SK-N-MC (cell line): ENCODE measurements at regions not wholly inside any gene's neighbourhood (a gene's known extent, or its start where the extent isn't known, plus 50 kb on each side); places are given as distances from the start of the nearest gene placed in this dataset.
A peak's percentile ranks its signal among the peaks of the same experiment; 100 is the strongest.

Experiments used
- DNase-seq: peaks from one replicate; pipeline ENCODE4 v3.0.0-alpha.2; 2011; ENCODE audit warnings: low read depth, low spot score
- H3K27ac ChIP-seq: fragments of 200-600 bp; sonication (generic); 2 replicates; pipeline ENCODE4 v1.5.1; 2016; ENCODE audit warnings: mixed run types
- H3K36me3 ChIP-seq: fragments of 200-600 bp; sonication (generic); 2 replicates; pipeline ENCODE4 v1.6.1; 2017; ENCODE audit warnings: antibody characterized with exemption, low read length, mixed read lengths; ENCODE audit not compliant: insufficient read depth
- H3K4me3 ChIP-seq: fragments of 200-600 bp; sonication (generic); 2 replicates; pipeline ENCODE4 v1.5.1; 2016
- H3K9ac ChIP-seq: fragments of 200-600 bp; sonication (generic); 2 replicates; pipeline ENCODE4 v1.8.0; 2017; ENCODE audit warnings: mixed run types, mixed read lengths; ENCODE audit not compliant: insufficient read length
- H3K9me3 ChIP-seq: fragments of 200-600 bp; sonication (generic); 2 replicates; pipeline ENCODE4 v1.6.1; 2017; ENCODE audit warnings: low read depth, mild to moderate bottlenecking, antibody characterized with exemption, low read length, moderate library complexity, mixed read lengths
- EZH2 ChIP-seq: fragments of 200-600 bp; sonication (generic); IDR thresholded peaks from one replicate; pipeline ENCODE4 v1.6.1; 2017; ENCODE audit warnings: antibody characterized with exemption
- FOXP2 ChIP-seq: optimal IDR thresholded peaks from 2 replicates; pipeline ENCODE3; 2011; ENCODE audit warnings: mild to moderate bottlenecking, moderate library complexity; ENCODE audit not compliant: insufficient read depth; ENCODE audit errors: extremely low read length, control extremely low read depth
- POLR2AphosphoS5 ChIP-seq: IDR thresholded peaks from 2 replicates; pipeline ENCODE4 v1.6.1; 2012; ENCODE audit warnings: mild to moderate bottlenecking, low read depth, low read length, borderline replicate concordance

- TF ChIP-seq POLR2AphosphoS5 = no peak
- no peak for TF ChIP-seq FOXP2
- no peak for TF ChIP-seq EZH2
- 0 out of 2 replicates have a peak, but pooled peaks cover 3% of the 10 kb centered on the region for H3K9me3 ChIP-seq
- DNase-seq = no peak
- H3K4me3 ChIP-seq = 0 out of 2 replicates have a peak overlapping the region, but pooled peaks have one; percentile 51
- no peak overlapping the region for H3K9ac ChIP-seq
- H3K27ac ChIP-seq = no peak overlapping the region
- H3K36me3 ChIP-seq = no peaks in the 10 kb centered on the region
These were observed 236.8 kb downstream of the EPHA4 start for GRCh38 chr2:221335219-221335752.

GRCh38 chr2:221336967-221337366, 235.1 kb downstream of the EPHA4 start:
- no peak overlapping the region for H3K4me3 ChIP-seq
- H3K27ac ChIP-seq = no peak overlapping the region
- TF ChIP-seq POLR2AphosphoS5 (no peak), FOXP2 (no peak), EZH2 (no peak)
- H3K36me3 ChIP-seq = no peaks in the 10 kb centered on the region
- 0 out of 2 replicates have a peak, but pooled peaks cover 3% of the 10 kb centered on the region for H3K9me3 ChIP-seq
- DNase-seq = no peak
- H3K9ac ChIP-seq = no peak overlapping the region

- TF ChIP-seq POLR2AphosphoS5 (no peak), FOXP2 (no peak), EZH2 (no peak)
- Histone ChIP-seq H3K36me3 (no peaks in the 10 kb centered on the region), H3K4me3 (no peak overlapping the region), H3K27ac (no peak overlapping the region), H3K9ac (no peak overlapping the region), H3K9me3 (no peaks in the 10 kb centered on the region)
- no peak for DNase-seq
These were observed 234.0 kb downstream of the EPHA4 start for GRCh38 chr2:221337957-221338685.

GRCh38 chr2:221342388-221342787, 229.7 kb downstream of the EPHA4 start:
- Histone ChIP-seq H3K9ac (no peak overlapping the region), H3K36me3 (no peaks in the 10 kb centered on the region), H3K27ac (no peak overlapping the region), H3K4me3 (no peak overlapping the region), H3K9me3 (no peaks in the 10 kb centered on the region)
- TF ChIP-seq EZH2 (no peak), FOXP2 (no peak), POLR2AphosphoS5 (no peak)
- no peak for DNase-seq

GRCh38 chr2:221343524-221343923, 228.6 kb downstream of the EPHA4 start:
- no peak for DNase-seq
- TF ChIP-seq FOXP2 (no peak), EZH2 (no peak), POLR2AphosphoS5 (no peak)
- Histone ChIP-seq H3K9ac (no peak overlapping the region), H3K9me3 (no peaks in the 10 kb centered on the region), H3K27ac (no peak overlapping the region), H3K4me3 (no peak overlapping the region), H3K36me3 (no peaks in the 10 kb centered on the region)

GRCh38 chr2:221345516-221345915, 226.6 kb downstream of the EPHA4 start:
- Histone ChIP-seq H3K27ac (no peak overlapping the region), H3K36me3 (no peaks in the 10 kb centered on the region), H3K9ac (no peak overlapping the region), H3K4me3 (no peak overlapping the region), H3K9me3 (no peaks in the 10 kb centered on the region)
- TF ChIP-seq EZH2 (no peak), FOXP2 (no peak), POLR2AphosphoS5 (no peak)
- no peak for DNase-seq

GRCh38 chr2:221346411-221346810, 225.7 kb downstream of the EPHA4 start:
- Histone ChIP-seq H3K4me3 (no peak overlapping the region), H3K27ac (no peak overlapping the region), H3K9me3 (no peaks in the 10 kb centered on the region), H3K36me3 (no peaks in the 10 kb centered on the region), H3K9ac (no peak overlapping the region)
- TF ChIP-seq FOXP2 (no peak), EZH2 (no peak), POLR2AphosphoS5 (no peak)
- no peak for DNase-seq

- TF ChIP-seq FOXP2 = no peak
- no peak for TF ChIP-seq EZH2
- TF ChIP-seq POLR2AphosphoS5 = no peak
- DNase-seq = no peak
- Histone ChIP-seq H3K9me3 (no peaks in the 10 kb centered on the region), H3K27ac (no peak overlapping the region), H3K4me3 (no peak overlapping the region), H3K36me3 (no peaks in the 10 kb centered on the region), H3K9ac (no peak overlapping the region)
These were observed 224.6 kb downstream of the EPHA4 start for GRCh38 chr2:221347471-221347870.
